ENCODE measurements at regions not wholly inside any gene's neighbourhood (a gene's known extent, or its start where the extent isn't known, plus 50 kb on each side); places are given as distances from the start of the nearest gene placed in this dataset.

DNA sequence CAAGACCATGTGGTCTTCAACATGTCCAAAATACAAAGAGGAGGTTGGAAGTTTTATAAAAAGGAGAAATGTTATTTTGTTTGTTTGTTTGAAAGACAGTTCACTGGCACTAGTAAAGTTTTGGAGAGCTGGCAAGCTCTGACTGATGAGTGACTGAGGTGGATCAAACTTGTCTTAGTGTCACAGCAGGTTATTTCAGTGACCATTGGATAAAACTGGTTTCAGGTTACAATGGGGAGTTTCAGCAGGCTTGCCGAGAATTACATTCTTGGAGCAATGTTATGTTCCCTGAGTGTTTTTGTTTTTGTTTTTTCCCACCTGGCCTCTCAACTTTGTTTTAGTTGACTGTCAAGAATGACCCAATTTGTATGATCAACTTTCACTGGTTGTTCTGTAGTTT, 414.5 kb upstream of the ARHGEF26 start:
- Histone ChIP-seq H3K9ac (ENCODE audit: control insufficient read depth, extremely low read depth, insufficient read depth, low read length) (no peak overlapping the region), H3K4me1 (ENCODE audit: control insufficient read depth, extremely low read depth, insufficient read depth, low read length) (no peaks in the 10 kb centered on the region), H2AFZ (ENCODE audit: control insufficient read depth, low read length) (no peak overlapping the region), H3K9me1 (ENCODE audit: control insufficient read depth, extremely low read depth, insufficient read depth, low read length) (no peaks in the 10 kb centered on the region), H3K79me2 (ENCODE audit: control insufficient read depth, insufficient read depth, low read length) (no peaks in the 10 kb centered on the region), H3K9me3 (ENCODE audit: control insufficient read depth, low read depth, low read length) (no peaks in the 10 kb centered on the region), H3K27ac (ENCODE audit: control insufficient read depth, insufficient read depth, low read length) (no peak overlapping the region), H3K36me3 (ENCODE audit: control insufficient read depth in 2 of 2, extremely low read depth in 1 of 2, insufficient read depth in 2 of 2, low read length in 2 of 2) (no peaks in the 10 kb centered on the region), H3K4me2 (ENCODE audit: control insufficient read depth, extremely low read depth, insufficient read depth, low read depth, low read length) (no peak overlapping the region), H3K4me3 (ENCODE audit: control insufficient read depth in 2 of 3, extremely low read depth in 1 of 3, insufficient read depth in 2 of 3, low read depth in 1 of 3, low read length in 3 of 3) (no peak overlapping the region), H3K27me3 (ENCODE audit: control insufficient read depth, extremely low read depth, insufficient read depth, low read length) (no peaks in the 10 kb centered on the region), H4K20me1 (ENCODE audit: control insufficient read depth, extremely low read depth, insufficient read depth, low read length) (no peaks in the 10 kb centered on the region)
- FAIRE-seq = no peak
- TF ChIP-seq, protein P1, sequence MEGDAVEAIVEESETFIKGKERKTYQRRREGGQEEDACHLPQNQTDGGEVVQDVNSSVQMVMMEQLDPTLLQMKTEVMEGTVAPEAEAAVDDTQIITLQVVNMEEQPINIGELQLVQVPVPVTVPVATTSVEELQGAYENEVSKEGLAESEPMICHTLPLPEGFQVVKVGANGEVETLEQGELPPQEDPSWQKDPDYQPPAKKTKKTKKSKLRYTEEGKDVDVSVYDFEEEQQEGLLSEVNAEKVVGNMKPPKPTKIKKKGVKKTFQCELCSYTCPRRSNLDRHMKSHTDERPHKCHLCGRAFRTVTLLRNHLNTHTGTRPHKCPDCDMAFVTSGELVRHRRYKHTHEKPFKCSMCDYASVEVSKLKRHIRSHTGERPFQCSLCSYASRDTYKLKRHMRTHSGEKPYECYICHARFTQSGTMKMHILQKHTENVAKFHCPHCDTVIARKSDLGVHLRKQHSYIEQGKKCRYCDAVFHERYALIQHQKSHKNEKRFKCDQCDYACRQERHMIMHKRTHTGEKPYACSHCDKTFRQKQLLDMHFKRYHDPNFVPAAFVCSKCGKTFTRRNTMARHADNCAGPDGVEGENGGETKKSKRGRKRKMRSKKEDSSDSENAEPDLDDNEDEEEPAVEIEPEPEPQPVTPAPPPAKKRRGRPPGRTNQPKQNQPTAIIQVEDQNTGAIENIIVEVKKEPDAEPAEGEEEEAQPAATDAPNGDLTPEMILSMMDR (optimal IDR thresholded peaks at IDR 0.05 in 1 of 3, IDR thresholded peaks at IDR 0.05 in 1 of 3, conservative IDR thresholded peaks at IDR 0.05 in 1 of 3; ENCODE audit: extremely low read depth in 1 of 3, insufficient read depth in 2 of 3, low read length in 3 of 3) = no peak
- TF ChIP-seq EZH2 (IDR thresholded peaks at IDR 0.05; ENCODE audit: low read length) = no peak
- DNase-seq (ENCODE audit: low read depth, low spot score) = no peak
- dilution Hi-C loops (cut with MboI; ENCODE audit: extremely low pct_ligation_motif_present, low sequenced_read_pairs) = no loop called here

DNA sequence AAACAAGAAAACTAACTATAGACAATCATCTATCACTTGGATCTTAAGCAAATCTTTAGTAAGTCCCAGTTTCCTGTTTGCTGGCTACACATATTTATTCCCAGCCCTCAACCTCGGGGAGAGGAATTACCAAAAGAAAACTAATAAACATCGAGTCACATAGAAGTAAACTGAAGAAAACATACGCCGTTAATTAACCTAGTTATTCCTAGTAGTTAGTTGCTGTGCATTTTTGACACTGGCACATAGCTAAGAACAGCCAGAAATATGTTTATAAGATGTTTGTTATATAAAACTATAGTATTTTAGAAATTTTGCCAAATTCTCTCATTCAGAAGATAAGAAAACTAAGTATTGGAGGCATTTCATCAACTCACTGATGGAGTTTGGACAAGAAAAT, 407.2 kb upstream of the ARHGEF26 start:
- Histone ChIP-seq H3K4me2 (ENCODE audit: control insufficient read depth, extremely low read depth, insufficient read depth, low read depth, low read length) (no peak overlapping the region), H3K9ac (ENCODE audit: control insufficient read depth, extremely low read depth, insufficient read depth, low read length) (no peak overlapping the region), H3K27ac (ENCODE audit: control insufficient read depth, insufficient read depth, low read length) (no peak overlapping the region), H3K27me3 (ENCODE audit: control insufficient read depth, extremely low read depth, insufficient read depth, low read length) (no peaks in the 10 kb centered on the region), H4K20me1 (ENCODE audit: control insufficient read depth, extremely low read depth, insufficient read depth, low read length) (no peaks in the 10 kb centered on the region), H2AFZ (ENCODE audit: control insufficient read depth, low read length) (no peak overlapping the region), H3K79me2 (ENCODE audit: control insufficient read depth, insufficient read depth, low read length) (no peaks in the 10 kb centered on the region), H3K4me3 (ENCODE audit: control insufficient read depth in 2 of 3, extremely low read depth in 1 of 3, insufficient read depth in 2 of 3, low read depth in 1 of 3, low read length in 3 of 3) (no peak overlapping the region), H3K9me3 (ENCODE audit: control insufficient read depth, low read depth, low read length) (no peaks in the 10 kb centered on the region), H3K9me1 (ENCODE audit: control insufficient read depth, extremely low read depth, insufficient read depth, low read length) (no peaks in the 10 kb centered on the region), H3K36me3 (ENCODE audit: control insufficient read depth in 2 of 2, extremely low read depth in 1 of 2, insufficient read depth in 2 of 2, low read length in 2 of 2) (no peaks in the 10 kb centered on the region), H3K4me1 (ENCODE audit: control insufficient read depth, extremely low read depth, insufficient read depth, low read length) (no peaks in the 10 kb centered on the region)
- FAIRE-seq (no peak), DNase-seq (ENCODE audit: low read depth, low spot score) (no peak)
- dilution Hi-C loops (cut with MboI; ENCODE audit: extremely low pct_ligation_motif_present, low sequenced_read_pairs) = no loop called here
- TF ChIP-seq EZH2 (IDR thresholded peaks at IDR 0.05; ENCODE audit: low read length) = no peak
- TF ChIP-seq, protein P1 (optimal IDR thresholded peaks at IDR 0.05 in 1 of 3, IDR thresholded peaks at IDR 0.05 in 1 of 3, conservative IDR thresholded peaks at IDR 0.05 in 1 of 3; ENCODE audit: extremely low read depth in 1 of 3, insufficient read depth in 2 of 3, low read length in 3 of 3) = no peak
